NCI-H69 (cell line): ENCODE measurements at regions not wholly inside any gene's neighbourhood (a gene's known extent, or its start where the extent isn't known, plus 50 kb on each side); places are given as distances from the start of the nearest gene placed in this dataset.
"Not testable (repeated sequence)": the region's sequence is repeated elsewhere in the genome, so short reads cannot be mapped to it uniquely, and the experiment has no call there.

Experiments used
- DNase-seq: peaks from one replicate; lab custom pipeline; 2025; lab: John Stamatoyannopoulos, UW

GRCh38 chr15:31597466-31597865, 270.8 kb downstream of the KLF13 start:
- DNase-seq: no peak

DNA sequence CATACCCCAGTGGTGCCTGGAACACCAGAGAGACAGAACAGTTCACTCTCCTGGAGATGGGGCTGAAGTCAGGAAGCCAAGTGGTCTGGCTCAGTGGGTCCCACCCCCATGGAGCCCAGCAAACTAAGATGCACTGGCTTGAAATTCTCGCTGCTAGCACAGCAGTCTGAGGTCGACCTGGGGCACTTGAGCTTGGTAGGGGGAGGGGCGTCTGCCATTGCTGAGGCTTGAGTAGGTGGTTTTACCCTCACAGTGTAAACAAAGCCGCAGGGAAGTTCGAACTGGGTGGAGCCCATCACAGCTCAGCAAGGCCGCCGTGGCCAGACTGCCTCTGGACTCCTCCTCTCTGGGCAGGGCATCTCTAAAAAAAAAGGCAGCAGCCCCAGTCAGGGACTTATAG, 272.0 kb downstream of the KLF13 start:
- DNase-seq: peak; percentile 85

- peak; percentile 22 for DNase-seq
Observed at GRCh38 chr15:31605467-31605931, 278.9 kb downstream of the KLF13 start.

GRCh38 chr15:31606194-31606669, 279.6 kb downstream of the KLF13 start:
- no peak for DNase-seq

DNA sequence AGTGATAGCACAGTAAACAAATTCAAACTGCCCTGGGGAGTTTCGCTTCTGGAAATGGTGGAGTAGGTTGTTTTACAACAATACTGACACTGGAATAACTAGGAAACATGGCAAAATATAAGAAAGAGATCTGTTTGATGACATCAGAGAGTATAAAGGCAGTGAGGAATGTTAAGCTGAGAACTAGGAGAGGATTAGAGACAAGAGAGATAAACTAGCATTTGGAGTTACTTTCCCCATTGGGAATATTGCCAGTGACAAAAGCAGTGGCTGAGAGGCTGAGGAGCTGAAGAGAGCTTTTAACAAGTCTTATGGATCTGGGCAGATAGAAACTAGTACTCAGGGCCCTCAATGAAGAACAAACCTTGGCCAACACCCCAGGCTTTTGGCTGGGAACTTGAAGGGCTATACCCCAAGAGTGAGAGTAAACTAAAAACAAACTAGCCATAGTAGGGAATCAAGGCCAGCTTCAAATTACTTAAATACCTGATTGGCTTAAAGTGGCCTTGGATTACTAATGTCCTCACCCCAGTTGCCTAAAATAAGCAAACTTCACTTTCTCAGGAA, 280.4 kb downstream of the KLF13 start:
- no peak for DNase-seq

DNA sequence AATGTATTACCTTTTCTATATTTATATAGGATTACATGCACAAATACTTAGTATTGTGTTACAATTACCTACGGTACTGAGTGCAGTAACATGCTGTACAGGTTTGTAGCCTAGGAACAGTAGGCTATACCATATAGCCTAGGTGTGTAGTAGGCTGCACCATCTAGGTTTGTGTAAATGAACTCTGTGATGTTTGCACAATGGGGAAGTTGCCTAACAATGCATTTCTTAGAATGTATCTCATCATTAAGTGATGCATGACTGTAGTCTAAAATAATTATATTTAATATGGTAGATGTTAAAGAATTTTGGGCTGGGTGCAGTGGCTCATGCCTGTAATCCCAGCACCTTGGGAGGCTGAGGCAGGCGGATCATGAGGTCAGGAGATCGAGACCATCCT, 281.0 kb downstream of the KLF13 start:
- DNase-seq: no peak

- DNase-seq: peak; percentile 64
Observed at GRCh38 chr15:31609258-31609681, 282.6 kb downstream of the KLF13 start.

- DNase-seq: no peak
Observed at GRCh38 chr15:31609906-31610305, 283.3 kb downstream of the KLF13 start.

GRCh38 chr15:31615643-31616415, 289.2 kb downstream of the KLF13 start:
- DNase-seq: no peak

- not testable (repeated sequence) for DNase-seq
Observed at GRCh38 chr15:31623297-31623696, 296.7 kb downstream of the KLF13 start.

- not testable (repeated sequence) for DNase-seq
Observed at GRCh38 chr15:31624115-31624514, 297.5 kb downstream of the KLF13 start.

- DNase-seq: peak; percentile 91
Observed at GRCh38 chr15:31635715-31636114, 309.1 kb downstream of the KLF13 start.

GRCh38 chr15:31636911-31637310, 310.3 kb downstream of the KLF13 start:
- DNase-seq: not testable (repeated sequence)

- peak; percentile 25 for DNase-seq
Observed at GRCh38 chr15:31643955-31644354, 317.3 kb downstream of the KLF13 start.

DNA sequence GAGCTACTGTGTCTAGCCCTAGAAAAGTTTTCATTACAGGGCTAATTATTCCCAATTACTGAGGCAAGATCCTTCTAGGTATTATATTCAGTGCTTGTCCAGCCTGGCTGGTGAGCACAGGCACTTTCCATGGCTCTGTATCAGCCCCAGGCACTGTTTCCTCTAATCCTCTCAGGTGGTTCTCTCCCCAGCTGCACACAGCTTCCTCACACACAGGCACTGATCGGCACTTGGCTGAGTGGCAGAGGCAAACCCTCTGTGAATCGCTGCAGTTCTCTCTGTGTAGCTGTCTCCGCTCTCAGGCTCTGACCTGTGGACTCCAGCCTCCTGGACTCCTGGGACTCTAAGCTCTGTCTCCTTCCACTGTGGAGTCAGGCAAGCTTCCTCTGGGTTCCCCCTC, 318.1 kb downstream of the KLF13 start:
- not testable (repeated sequence) for DNase-seq

DNA sequence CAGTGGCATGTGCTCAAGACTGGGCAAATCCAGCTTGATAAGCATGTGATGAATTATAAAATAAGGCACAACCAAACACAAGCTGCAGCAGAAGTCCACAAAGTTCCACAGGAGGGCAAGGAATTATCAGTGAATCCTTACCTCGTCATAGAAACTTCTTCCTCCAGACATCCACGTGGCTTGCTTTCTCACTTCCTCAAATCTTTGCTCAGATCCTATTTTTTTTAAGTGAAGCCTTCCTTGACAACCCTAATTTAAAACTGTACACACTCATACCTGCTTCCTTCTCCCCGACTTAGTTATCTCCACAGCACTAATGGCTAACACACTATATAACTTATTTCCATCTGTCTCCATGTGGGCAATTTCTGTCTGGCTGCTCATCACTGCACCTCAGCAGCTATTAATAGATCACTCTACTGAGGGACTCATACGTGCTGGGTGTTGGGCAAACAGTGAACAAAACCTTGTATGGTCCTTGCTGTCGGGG, 320.7 kb downstream of the KLF13 start:
- DNase-seq: not testable (repeated sequence)

DNA sequence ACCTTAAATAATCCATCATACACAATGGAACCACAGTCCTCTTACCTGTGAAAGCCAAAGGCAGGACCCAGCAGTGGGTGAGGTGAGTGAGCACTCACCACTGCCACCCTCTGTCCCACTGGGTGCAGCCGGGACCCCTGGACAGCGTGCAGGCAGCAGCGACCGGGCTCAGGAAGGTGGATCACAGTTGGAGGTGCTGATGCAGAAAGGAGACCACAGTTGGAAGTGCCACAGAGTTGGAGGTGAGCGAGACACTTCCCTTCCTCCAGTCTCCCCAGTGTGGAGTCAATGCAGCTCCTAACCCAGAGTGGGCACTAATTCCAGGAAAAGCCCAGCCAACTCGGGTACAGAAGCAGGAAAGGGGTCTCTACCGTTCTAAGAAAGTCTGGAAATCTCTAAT, 323.0 kb downstream of the KLF13 start:
- DNase-seq: not testable (repeated sequence)

GRCh38 chr15:31650055-31650701, 323.5 kb downstream of the KLF13 start:
- DNase-seq: not testable (repeated sequence)

GRCh38 chr15:31656915-31657314, 330.3 kb downstream of the KLF13 start:
- DNase-seq: not testable (repeated sequence)

DNA sequence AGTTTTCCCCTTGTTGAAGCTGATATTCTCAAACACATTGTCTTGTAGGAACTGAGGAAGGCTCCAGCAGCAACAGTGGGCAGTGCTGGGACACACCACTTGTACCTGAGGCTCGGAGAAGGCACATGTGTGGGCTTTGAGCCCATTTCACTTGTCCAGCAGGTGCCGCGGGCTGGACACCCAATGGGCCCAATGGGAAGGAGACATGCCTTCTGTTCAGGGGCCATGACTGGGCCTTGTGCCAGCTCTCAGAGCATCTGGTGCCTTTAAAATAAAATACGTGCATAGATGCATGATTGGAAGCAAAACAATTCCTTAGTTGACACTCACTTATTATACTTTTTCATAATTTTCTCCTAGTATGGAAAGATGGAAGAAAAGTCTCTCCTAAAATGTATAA, 334.2 kb downstream of the KLF13 start:
- DNase-seq: no peak

DNA sequence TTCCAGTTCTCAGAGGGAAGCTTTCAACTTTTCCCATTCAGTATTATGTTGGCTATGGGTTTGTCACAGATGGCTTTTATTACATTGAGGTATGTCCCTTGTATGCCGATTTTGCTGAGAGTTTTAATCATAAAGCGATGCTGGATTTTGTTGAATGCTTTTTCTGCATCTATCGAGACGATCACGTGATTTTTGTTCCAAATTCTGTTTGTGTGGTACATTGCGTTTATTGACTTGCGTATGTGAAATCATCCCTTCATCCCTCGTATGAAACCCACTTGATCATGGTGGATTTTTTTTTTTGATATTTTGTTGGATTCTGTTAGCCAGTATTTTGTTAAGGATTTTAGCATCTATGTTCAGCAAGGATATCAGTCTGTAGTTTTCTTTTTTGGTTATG, 339.1 kb downstream of the KLF13 start:
- not testable (repeated sequence) for DNase-seq

- DNase-seq: not testable (repeated sequence)
Observed at GRCh38 chr15:31669158-31669908, 342.7 kb downstream of the KLF13 start.
